GM19035 (cell line): ENCODE measurements at regions not wholly inside any gene's neighbourhood (a gene's known extent, or its start where the extent isn't known, plus 50 kb on each side); places are given as distances from the start of the nearest gene placed in this dataset.
"Not testable (repeated sequence)": the region's sequence is repeated elsewhere in the genome, so short reads cannot be mapped to it uniquely, and the experiment has no call there.

Experiments used
- ATAC-seq: cut with Tn5 transposase; IDR thresholded peaks from one replicate; pipeline ENCODE4 v1.9.1; 2021; ENCODE audit not compliant: unreplicated experiment

GRCh38 chr14:48325486-48325885, 650.1 kb upstream of the MDGA2 start:
- ATAC-seq: no peak

GRCh38 chr14:48323665-48324064, 648.3 kb upstream of the MDGA2 start:
- no peak for ATAC-seq

GRCh38 chr14:48319823-48320222, 644.4 kb upstream of the MDGA2 start:
- ATAC-seq: no peak

- ATAC-seq: no peak
Observed at GRCh38 chr14:48304729-48305128, 629.3 kb upstream of the MDGA2 start.

GRCh38 chr14:48289701-48290100, 614.3 kb upstream of the MDGA2 start:
- no peak for ATAC-seq

- not testable (repeated sequence) for ATAC-seq
Observed at GRCh38 chr14:48285217-48285616, 609.8 kb upstream of the MDGA2 start.

- ATAC-seq: no peak
Observed at GRCh38 chr14:48275301-48275700, 599.9 kb upstream of the MDGA2 start.

GRCh38 chr14:48274826-48275225, 599.4 kb upstream of the MDGA2 start:
- ATAC-seq: no peak

GRCh38 chr14:48267926-48268325, 592.5 kb upstream of the MDGA2 start:
- not testable (repeated sequence) for ATAC-seq

GRCh38 chr14:48266201-48266600, 590.8 kb upstream of the MDGA2 start:
- not testable (repeated sequence) for ATAC-seq

GRCh38 chr14:48261436-48261835, 586.0 kb upstream of the MDGA2 start:
- no peak for ATAC-seq

- not testable (repeated sequence) for ATAC-seq
Observed at GRCh38 chr14:48260394-48261295, 585.2 kb upstream of the MDGA2 start.

- ATAC-seq: not testable (repeated sequence)
Observed at GRCh38 chr14:48259876-48260275, 584.5 kb upstream of the MDGA2 start.

- not testable (repeated sequence) for ATAC-seq
Observed at GRCh38 chr14:48259232-48259631, 583.8 kb upstream of the MDGA2 start.

GRCh38 chr14:48258703-48259102, 583.3 kb upstream of the MDGA2 start:
- not testable (repeated sequence) for ATAC-seq

- no peak for ATAC-seq
Observed at GRCh38 chr14:48253020-48253419, 577.6 kb upstream of the MDGA2 start.

GRCh38 chr14:48251290-48251689, 575.9 kb upstream of the MDGA2 start:
- no peak for ATAC-seq

- no peak for ATAC-seq
Observed at GRCh38 chr14:48250575-48250974, 575.2 kb upstream of the MDGA2 start.

- no peak for ATAC-seq
Observed at GRCh38 chr14:48247977-48248376, 572.6 kb upstream of the MDGA2 start.

- no peak for ATAC-seq
Observed at GRCh38 chr14:48243900-48244299, 568.5 kb upstream of the MDGA2 start.

GRCh38 chr14:48229091-48229490, 553.7 kb upstream of the MDGA2 start:
- no peak for ATAC-seq

GRCh38 chr14:48193893-48194292, 518.5 kb upstream of the MDGA2 start:
- no peak for ATAC-seq

GRCh38 chr14:48149624-48150023, 474.2 kb upstream of the MDGA2 start:
- ATAC-seq: not testable (repeated sequence)
